Heart left ventricle (tissue), 16 donors: ENCODE measurements at regions not wholly inside any gene's neighbourhood (a gene's known extent, or its start where the extent isn't known, plus 50 kb on each side); places are given as distances from the start of the nearest gene placed in this dataset.

Experiments used
- ATAC-seq, 4 donors: fragments of 200-7000 bp; cut with Tn5 transposase; one replicate each; pipeline ENCODE4 v1.9.1; 2020 to 2022; ENCODE audit warnings: moderate library complexity in 4 of 4, mild to moderate bottlenecking in 3 of 4, moderate number of reproducible peaks in 1 of 4
- DNase-seq, 5 donors: peaks; one replicate each; pipeline ENCODE4 v3.0.0-alpha.2; 2020
- H3K27ac ChIP-seq, 12 donors: fragments of 200-600 bp; sonication (generic) in 4 of 12; one replicate each; pipeline versions ENCODE4 v1.5.0 to v1.8.0; 2016 to 2022; ENCODE audit warnings: mild to moderate bottlenecking in 2 of 12
- H3K27me3 ChIP-seq, 9 donors: fragments of 200-600 bp; sonication (generic) in 2 of 9; one replicate each; pipeline versions ENCODE4 v1.5.1 to v1.8.0; 2016 to 2022; ENCODE audit warnings: mild to moderate bottlenecking in 3 of 9
- H3K36me3 ChIP-seq, 9 donors: fragments of 200-600 bp; sonication (generic) in 2 of 9; one replicate each; pipeline versions ENCODE4 v1.5.0 to v1.8.0; 2018 to 2022; ENCODE audit warnings: mild to moderate bottlenecking in 2 of 9
- H3K4me1 ChIP-seq, 12 donors: fragments of 200-600 bp; sonication (generic) in 4 of 12; one replicate each; pipeline versions ENCODE4 v1.5.0 to v1.8.0; 2016 to 2022; ENCODE audit warnings: mild to moderate bottlenecking in 3 of 12
- H3K4me3 ChIP-seq, 12 donors: fragments of 200-600 bp; sonication (generic) in 4 of 12; one replicate each; pipeline versions ENCODE4 v1.5.0 to v1.8.0; 2017 to 2022; ENCODE audit warnings: mild to moderate bottlenecking in 9 of 12, moderate library complexity in 4 of 12
- H3K9me3 ChIP-seq, 12 donors: fragments of 200-600 bp; sonication (generic) in 4 of 12; one replicate each; pipeline versions ENCODE4 v1.5.0 to v1.8.0; 2016 to 2022; ENCODE audit warnings: mild to moderate bottlenecking in 1 of 12
- CTCF ChIP-seq, 12 donors: fragments of 200-600 bp; sonication (generic) in 4 of 12; IDR thresholded peaks; one replicate each; pipeline versions ENCODE4 v1.5.0 to v1.8.0; 2018 to 2022; ENCODE audit warnings: antibody characterized with exemption in 12 of 12, mild to moderate bottlenecking in 5 of 12
- POLR2A ChIP-seq, 2 donors: fragments of 450-650 bp; IDR thresholded peaks; one replicate each; pipeline ENCODE4 v1.6.1; 2017; ENCODE audit warnings: antibody characterized with exemption in 2 of 2, mild to moderate bottlenecking in 2 of 2, moderate library complexity in 2 of 2
- WGBS, 4 donors: extraction: QIAGEN DNeasy Blood & Tissue Kit in 2 of 4; methylation state at CpG; one replicate each; pipeline versions ENCODE4 v1.1.5 to v1.1.7; 2013 to 2018; 5-methylcytosine and 5-hydroxymethylcytosine counted together
- intact Hi-C, 10 donors: fragments of 100-400 bp; cut with DNase I; formaldehyde crosslinking; loops; one replicate each; pipeline versions ENCODE4 v1.11.1 to v1.14.2; 2022
- donor health status: ischemic (EF 13 %, LVEDD 7.1; RV severe dilation, severe dysfunction).
- donor health status: healthy with polysubstance abuse.
- donor health status: DM: no; HTN: yes; CAD: no.
- donor health status: DM: no; HTN: no; CAD: no.
- donor health status: ischemic (EF 25% LVEDD 6.9; RV normal size, moderate dysfunction).
- donor health status: ischemic (EF 25% LVEDD 5.7; RV mildly dilated, moderate dysfunction).
- donor health status: healthy.
- donor health status: DM: yes; HTN: yes; CAD: no.
- donor health status: ischemic (EF 35%, LVEDD 5.7; RV mildly dilated, moderate dysfunction).
- donor health status: nonischemic (EF 11% LVEDD 7.7; RV severe dilation, severe dysfunction).
- donor health status: DM: yes; HTN: yes; CAD: no.
- donor health status: PGD.
- donor health status: ischemic (EF 29% LVEDD 5.4; RV normal size, mild dysfunction).
- donor health status: nonischemic (EF 23%, LVEDD 6.1; RV moderate dilation, normal function).

- no peaks in the 10 kb centered on the region for H3K9me3 ChIP-seq
- H3K4me3 ChIP-seq: no peak overlapping the region
- H3K27me3 ChIP-seq: no peaks in the 10 kb centered on the region
- peak overlapping the region in 1 of 12 donors; percentile 38 for H3K27ac ChIP-seq
- 56 to 66% (median 63%) methylated on average over 4 of the region's 4 CpGs for WGBS, 4 donors
- peaks cover 0 to 14% (median 0%) of the 10 kb centered on the region in 12 donors for H3K4me1 ChIP-seq
- intact Hi-C loops: loop anchor here in 8 of 10 donors (5.0 to 10.0 kb wide), 6 partner anchors 87 to 1077 kb away; no protein-coding TSS in a partner anchor
- TF ChIP-seq CTCF (IDR thresholded peaks at IDR 0.05) (no peak), POLR2A (IDR thresholded peaks at IDR 0.05) (no peak)
- DNase-seq (no peak), ATAC-seq (peak in 3 of 4 donors; percentile 22 to 66 (median 44))
- H3K36me3 ChIP-seq: no peaks in the 10 kb centered on the region
Measured at GRCh38 chr12:42021469-42021868, 123.2 kb downstream of the GXYLT1 start.

GRCh38 chr12:42020226-42020625, 124.4 kb downstream of the GXYLT1 start:
- intact Hi-C loops: loop anchor here in 8 of 10 donors (5.0 to 10.0 kb wide), 6 partner anchors 85 to 1075 kb away; no protein-coding TSS in a partner anchor

DNA sequence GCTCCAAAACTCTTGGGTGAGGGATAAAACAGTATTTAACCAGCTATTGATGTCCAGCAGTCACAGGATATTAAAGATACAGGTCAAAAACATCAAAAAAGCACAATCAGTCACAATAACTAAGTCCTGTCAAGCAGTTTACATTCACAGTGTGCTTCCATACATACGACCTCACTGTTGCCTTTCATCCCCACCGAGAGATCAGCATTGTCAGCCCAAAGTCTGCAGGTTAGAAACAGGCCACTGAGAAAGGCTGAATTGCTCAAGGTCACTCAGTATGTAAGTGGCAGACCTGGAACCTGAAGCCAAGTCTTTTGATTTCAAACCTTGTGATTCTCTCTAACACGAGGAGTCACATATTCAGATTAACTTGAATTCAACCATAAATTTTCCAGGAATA, 124.9 kb downstream of the GXYLT1 start:
- intact Hi-C loops: loop anchor here in 8 of 10 donors (5.0 to 10.0 kb wide), 6 partner anchors 85 to 1075 kb away; no protein-coding TSS in a partner anchor
- H3K36me3 ChIP-seq: no peaks in the 10 kb centered on the region
- DNase-seq (no peak), ATAC-seq (no peak)
- TF ChIP-seq POLR2A (IDR thresholded peaks at IDR 0.05): no peak
- TF ChIP-seq CTCF (IDR thresholded peaks at IDR 0.05): no peak
- H3K4me3 ChIP-seq: no peak overlapping the region
- 61 to 71% (median 69%) methylated on average over 3 of the region's 3 CpGs for WGBS, 4 donors
- peaks cover 0 to 14% (median 0%) of the 10 kb centered on the region in 12 donors for H3K4me1 ChIP-seq
- H3K27ac ChIP-seq: no peak overlapping the region
- H3K27me3 ChIP-seq: no peaks in the 10 kb centered on the region
- no peaks in the 10 kb centered on the region for H3K9me3 ChIP-seq

More at GRCh38 chr12:42020226-42020625, 124.4 kb downstream of the GXYLT1 start:
- Histone ChIP-seq H3K4me1 (peaks cover 0 to 14% (median 0%) of the 10 kb centered on the region in 12 donors), H3K27me3 (no peaks in the 10 kb centered on the region), H3K4me3 (no peak overlapping the region), H3K9me3 (no peaks in the 10 kb centered on the region), H3K27ac (no peak overlapping the region), H3K36me3 (no peaks in the 10 kb centered on the region)
- DNase-seq (no peak), ATAC-seq (no peak)
- 96 to 99% (median 97%) methylated on average over 4 of the region's 4 CpGs for WGBS, 4 donors
- TF ChIP-seq POLR2A (IDR thresholded peaks at IDR 0.05) (no peak), CTCF (IDR thresholded peaks at IDR 0.05) (no peak)

DNA sequence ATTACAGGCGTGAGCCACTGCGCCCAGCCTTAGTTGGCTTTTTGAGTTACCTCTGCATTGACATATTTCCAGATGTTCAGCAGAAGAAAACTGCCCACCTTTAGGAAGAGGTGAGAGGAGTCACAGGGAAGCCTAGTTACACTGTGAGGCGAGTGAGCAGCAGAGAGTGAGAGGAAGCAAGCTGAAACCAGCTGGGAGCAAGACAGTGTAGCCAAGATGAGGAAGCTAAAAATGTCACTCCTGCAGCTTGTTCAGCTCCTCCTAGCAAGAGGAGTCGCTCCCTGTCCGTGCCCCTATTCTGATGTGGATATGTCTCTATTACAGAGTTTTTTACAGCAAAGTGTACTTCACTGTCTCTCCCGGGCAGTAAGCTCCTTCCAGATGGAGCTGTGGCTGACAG, 127.6 kb downstream of the GXYLT1 start:
- Histone ChIP-seq H3K4me1 (peaks cover 0 to 7% (median 0%) of the 10 kb centered on the region in 12 donors), H3K36me3 (no peaks in the 10 kb centered on the region), H3K27ac (no peak overlapping the region), H3K9me3 (no peaks in the 10 kb centered on the region), H3K27me3 (no peaks in the 10 kb centered on the region), H3K4me3 (no peak overlapping the region)
- TF ChIP-seq CTCF (IDR thresholded peaks at IDR 0.05): no peak
- WGBS, 4 donors: 67 to 77% (median 73%) methylated on average over 6 of the region's 6 CpGs
- ATAC-seq: no peak
- intact Hi-C loops: no loop called here
- DNase-seq: no peak
